ENCODE measurements at regions not wholly inside any gene's neighbourhood (a gene's known extent, or its start where the extent isn't known, plus 50 kb on each side); places are given as distances from the start of the nearest gene placed in this dataset.

GRCh38 chr12:105931762-105932570, 206.8 kb downstream of the NUAK1 start:
- TF ChIP-seq CTCF (IDR thresholded peaks at IDR 0.05) = no peak
- TF ChIP-seq POLR2A (IDR thresholded peaks at IDR 0.05) = no peak

Measured in ovary (tissue), 3 donors.